ENCODE measurements at regions not wholly inside any gene's neighbourhood (a gene's known extent, or its start where the extent isn't known, plus 50 kb on each side); places are given as distances from the start of the nearest gene placed in this dataset.
"Not testable (repeated sequence)": the region's sequence is repeated elsewhere in the genome, so short reads cannot be mapped to it uniquely, and the experiment has no call there.

GRCh38 chr5:113723021-113723420, 209.5 kb downstream of the YTHDC2 start:
- no peak for DNase-seq

- no peak for DNase-seq
Measured at GRCh38 chr5:113735751-113736150, 222.3 kb downstream of the YTHDC2 start.

- no peak for DNase-seq
Measured at GRCh38 chr5:113742176-113742575, 228.7 kb downstream of the YTHDC2 start.

- no peak for DNase-seq
Measured at GRCh38 chr5:113742639-113743038, 229.1 kb downstream of the YTHDC2 start.

GRCh38 chr5:113748403-113748802, 234.9 kb downstream of the YTHDC2 start:
- DNase-seq, result no peak

GRCh38 chr5:113749334-113749733, 235.8 kb downstream of the YTHDC2 start:
- DNase-seq, result no peak

- not testable (repeated sequence) for DNase-seq
Measured at GRCh38 chr5:113753182-113753581, 239.7 kb downstream of the YTHDC2 start.

GRCh38 chr5:113755516-113755915, 242.0 kb downstream of the YTHDC2 start:
- DNase-seq, result no peak

- DNase-seq, result no peak
Measured at GRCh38 chr5:113757508-113757907, 244.0 kb downstream of the YTHDC2 start.

GRCh38 chr5:113759505-113759904, 246.0 kb downstream of the YTHDC2 start:
- no peak for DNase-seq

GRCh38 chr5:113760486-113760885, 247.0 kb downstream of the YTHDC2 start:
- DNase-seq, result no peak

- DNase-seq, result no peak
Measured at GRCh38 chr5:113761594-113761993, 248.1 kb downstream of the YTHDC2 start.

- no peak for DNase-seq
Measured at GRCh38 chr5:113764382-113764781, 250.9 kb downstream of the YTHDC2 start.

- DNase-seq, result not testable (repeated sequence)
Measured at GRCh38 chr5:113766827-113767226, 253.3 kb downstream of the YTHDC2 start.

GRCh38 chr5:113770648-113771047, 257.2 kb downstream of the YTHDC2 start:
- DNase-seq, result no peak

- no peak for DNase-seq
Measured at GRCh38 chr5:113771483-113771882, 258.0 kb downstream of the YTHDC2 start.

- DNase-seq, result no peak
Measured at GRCh38 chr5:113776168-113776567, 262.7 kb downstream of the YTHDC2 start.

GRCh38 chr5:113776832-113777525, 263.5 kb downstream of the YTHDC2 start:
- no peak for DNase-seq

- DNase-seq, result no peak
Measured at GRCh38 chr5:113778147-113778546, 264.7 kb downstream of the YTHDC2 start.

GRCh38 chr5:113788141-113788655, 274.7 kb downstream of the YTHDC2 start:
- no peak for DNase-seq

GRCh38 chr5:113789769-113790168, 276.3 kb downstream of the YTHDC2 start:
- no peak for DNase-seq

- no peak for DNase-seq
Measured at GRCh38 chr5:113792806-113793205, 279.3 kb downstream of the YTHDC2 start.

GRCh38 chr5:113794981-113795380, 281.5 kb downstream of the YTHDC2 start:
- DNase-seq, result no peak

GRCh38 chr5:113800686-113801085, 287.2 kb downstream of the YTHDC2 start:
- no peak for DNase-seq

GRCh38 chr5:113804264-113804663, 290.8 kb downstream of the YTHDC2 start:
- no peak for DNase-seq

Data from activated CD4-positive, alpha-beta T cell treated with anti-CD3 and anti-CD28 coated beads, Interleukin-2, amount 50 U/mL, for 16 hours (primary cell).